Spleen (tissue), 7 donors: ENCODE measurements at regions not wholly inside any gene's neighbourhood (a gene's known extent, or its start where the extent isn't known, plus 50 kb on each side); places are given as distances from the start of the nearest gene placed in this dataset.

Experiments used
- CTCF ChIP-seq, 11 experiments: fragments of 200-600 bp in 7 of 11; fragments of 450-650 bp in 4 of 11; sonication (generic) in 4 of 11; IDR thresholded peaks in 8 of 11; conservative IDR thresholded peaks in 3 of 11; 1 replicate in 7 of 11; 2 replicates in 4 of 11; pipeline versions ENCODE4 v1.4.0 to v1.8.0; 2016 to 2021; ENCODE audit warnings: antibody characterized with exemption in 11 of 11, inconsistent platforms in 4 of 11, mild to moderate bottlenecking in 1 of 11
- POLR2A ChIP-seq, 3 donors: fragments of 450-650 bp; IDR thresholded peaks; one replicate each; pipeline ENCODE4 v1.5.1; 2017; ENCODE audit warnings: antibody characterized with exemption in 3 of 3, mild to moderate bottlenecking in 1 of 3
- POLR2AphosphoS5 ChIP-seq, 3 donors: sonication (generic); formaldehyde crosslinking; IDR thresholded peaks; one replicate each; pipeline ENCODE4 v1.5.1; 2017; ENCODE audit warnings: antibody characterized with exemption in 3 of 3
- donor health status: DM: no; HTN: no; CAD: no; lungs with moderate emphysema.
- donor health status: DM: no; HTN: no; CAD: no.
- donor health status: DM: no; HTN: no; CAD: no.

GRCh38 chr6:15023448-15023847 is 222.4 kb upstream of the JARID2 start:
- TF ChIP-seq CTCF (IDR thresholded peaks at IDR 0.05 in 8 of 11, conservative IDR thresholded peaks at IDR 0.05 in 3 of 11) (no peak), POLR2AphosphoS5 (IDR thresholded peaks at IDR 0.05) (no peak), POLR2A (IDR thresholded peaks at IDR 0.05) (no peak)
